D721Med (cell line): ENCODE measurements at regions not wholly inside any gene's neighbourhood (a gene's known extent, or its start where the extent isn't known, plus 50 kb on each side); places are given as distances from the start of the nearest gene placed in this dataset.

ENCODE experiments used
- DNase-seq: peaks from one replicate; pipeline ENCODE4 v3.0.0; 2011; ENCODE audit warnings: low spot score; ENCODE audit not compliant: insufficient read length
- FAIRE-seq: peaks from 2 replicates; lab custom pipeline; 2011; peaks lifted over from hg19 to GRCh38; lab: Jason Lieb, UNC
- TF ChIP-seq, protein P1 (sequence below): IDR thresholded peaks from 2 replicates; pipeline ENCODE4 v1.5.1; 2012; ENCODE audit warnings: mild to moderate bottlenecking, control low read depth; ENCODE audit not compliant: insufficient read depth; ENCODE audit errors: missing control alignments

DNA sequence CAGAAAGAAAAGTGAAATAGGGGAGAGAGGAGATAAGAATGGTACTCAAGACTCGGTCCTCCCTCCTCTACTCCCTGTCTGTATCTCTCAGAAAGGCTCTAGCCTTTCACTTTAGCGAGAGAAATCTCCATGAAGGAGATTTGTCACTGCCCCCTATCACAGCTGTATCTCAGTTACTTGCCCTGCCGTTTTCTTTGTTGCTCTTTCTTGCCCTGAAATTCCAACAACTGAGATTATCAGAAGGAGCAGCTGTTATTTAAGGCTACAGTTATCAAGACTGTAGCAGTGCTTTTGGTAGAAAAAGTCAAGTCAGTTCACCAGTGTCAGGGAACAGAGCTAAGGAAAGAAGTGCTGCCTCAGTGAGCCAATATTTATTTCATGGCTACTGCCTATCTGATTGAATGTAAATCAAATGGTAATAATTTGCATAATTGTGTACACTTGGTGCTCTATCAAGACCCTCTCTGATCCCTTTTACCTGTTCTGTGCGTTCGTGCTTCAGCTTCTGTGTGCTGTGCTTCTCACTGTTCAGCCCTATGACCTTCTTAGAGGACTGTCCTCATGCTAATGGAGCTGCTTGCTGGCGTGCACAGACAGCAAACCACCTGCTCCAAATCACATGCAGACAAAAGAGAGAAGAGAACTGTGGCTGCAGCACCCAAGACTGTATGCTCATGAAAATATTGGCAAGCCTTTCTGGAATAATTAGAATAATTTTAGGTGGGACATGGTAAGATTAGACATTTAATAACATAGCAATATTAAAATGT is 180.2 kb upstream of the FAM3C start:
- TF ChIP-seq, protein P1, sequence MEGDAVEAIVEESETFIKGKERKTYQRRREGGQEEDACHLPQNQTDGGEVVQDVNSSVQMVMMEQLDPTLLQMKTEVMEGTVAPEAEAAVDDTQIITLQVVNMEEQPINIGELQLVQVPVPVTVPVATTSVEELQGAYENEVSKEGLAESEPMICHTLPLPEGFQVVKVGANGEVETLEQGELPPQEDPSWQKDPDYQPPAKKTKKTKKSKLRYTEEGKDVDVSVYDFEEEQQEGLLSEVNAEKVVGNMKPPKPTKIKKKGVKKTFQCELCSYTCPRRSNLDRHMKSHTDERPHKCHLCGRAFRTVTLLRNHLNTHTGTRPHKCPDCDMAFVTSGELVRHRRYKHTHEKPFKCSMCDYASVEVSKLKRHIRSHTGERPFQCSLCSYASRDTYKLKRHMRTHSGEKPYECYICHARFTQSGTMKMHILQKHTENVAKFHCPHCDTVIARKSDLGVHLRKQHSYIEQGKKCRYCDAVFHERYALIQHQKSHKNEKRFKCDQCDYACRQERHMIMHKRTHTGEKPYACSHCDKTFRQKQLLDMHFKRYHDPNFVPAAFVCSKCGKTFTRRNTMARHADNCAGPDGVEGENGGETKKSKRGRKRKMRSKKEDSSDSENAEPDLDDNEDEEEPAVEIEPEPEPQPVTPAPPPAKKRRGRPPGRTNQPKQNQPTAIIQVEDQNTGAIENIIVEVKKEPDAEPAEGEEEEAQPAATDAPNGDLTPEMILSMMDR = no peak
- FAIRE-seq (no peak), DNase-seq (no peak)

DNA sequence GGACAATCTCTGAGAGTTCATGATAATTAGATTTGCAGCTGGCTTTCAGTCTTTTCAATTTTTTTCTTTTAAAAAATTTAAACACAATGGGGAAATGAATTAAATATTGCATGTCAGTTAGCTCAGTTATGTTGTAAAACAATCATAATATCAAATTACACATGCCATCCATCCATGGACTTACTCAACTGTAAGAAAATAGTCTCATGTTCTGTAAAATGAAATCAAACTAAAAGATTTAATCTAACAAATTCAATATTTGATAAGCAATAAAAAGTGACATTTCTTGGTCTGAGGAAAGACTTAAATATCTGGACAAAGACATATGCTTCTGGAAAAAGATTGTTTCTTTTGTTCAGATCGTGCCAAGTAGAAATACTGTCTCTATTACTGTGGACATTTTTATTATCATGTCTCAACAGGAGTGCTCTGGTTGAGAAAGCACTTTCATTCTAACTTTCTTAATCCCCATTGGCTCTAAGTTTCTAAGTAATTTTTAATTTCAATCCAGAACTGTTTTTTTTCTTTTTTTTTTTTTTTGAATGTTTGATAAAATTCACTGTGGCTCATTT is 179.2 kb upstream of the FAM3C start:
- TF ChIP-seq, protein P1 = no peak
- FAIRE-seq = no peak
- DNase-seq = no peak

DNA sequence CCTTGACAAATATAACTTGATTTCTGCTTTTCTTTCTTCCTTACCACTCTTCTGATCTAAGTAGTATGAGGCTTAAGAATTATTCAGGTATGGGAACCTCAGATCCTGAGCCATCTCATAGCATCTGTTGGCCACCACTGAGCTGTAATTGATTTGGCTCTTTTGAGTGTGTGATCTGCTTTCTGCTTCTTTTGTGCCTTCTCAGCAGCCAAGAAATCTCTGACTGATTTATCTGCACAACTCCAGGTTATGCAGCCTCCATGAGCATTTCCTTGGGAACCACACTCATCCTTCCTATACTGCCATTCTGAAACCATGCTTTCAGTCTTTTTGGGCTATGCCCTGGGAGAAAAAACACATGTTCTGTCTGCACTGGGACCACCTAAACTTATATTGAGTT is 178.0 kb upstream of the FAM3C start:
- no peak for DNase-seq
- no peak for FAIRE-seq
- TF ChIP-seq, protein P1 = no peak

DNA sequence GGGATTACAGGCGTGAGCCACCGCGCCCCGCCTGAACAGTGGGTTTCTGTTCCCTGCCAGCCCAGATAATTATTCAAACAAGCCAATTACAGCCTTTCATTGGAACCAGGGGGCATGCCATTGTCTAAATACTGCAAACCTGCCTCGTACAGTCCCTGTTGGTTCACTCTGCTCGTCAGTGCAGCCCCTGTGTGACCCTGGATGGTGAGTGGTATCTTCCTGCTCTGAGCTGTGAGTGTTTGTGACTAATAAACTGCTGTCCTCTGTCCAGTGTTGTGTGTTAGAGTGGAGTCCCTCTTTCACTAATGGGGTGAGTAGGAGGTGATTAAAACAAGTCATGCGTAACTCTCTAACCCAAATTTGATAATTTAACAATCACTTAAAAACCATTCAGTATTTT is 176.5 kb upstream of the FAM3C start:
- DNase-seq = no peak
- FAIRE-seq = no peak
- TF ChIP-seq, protein P1 = no peak

DNA sequence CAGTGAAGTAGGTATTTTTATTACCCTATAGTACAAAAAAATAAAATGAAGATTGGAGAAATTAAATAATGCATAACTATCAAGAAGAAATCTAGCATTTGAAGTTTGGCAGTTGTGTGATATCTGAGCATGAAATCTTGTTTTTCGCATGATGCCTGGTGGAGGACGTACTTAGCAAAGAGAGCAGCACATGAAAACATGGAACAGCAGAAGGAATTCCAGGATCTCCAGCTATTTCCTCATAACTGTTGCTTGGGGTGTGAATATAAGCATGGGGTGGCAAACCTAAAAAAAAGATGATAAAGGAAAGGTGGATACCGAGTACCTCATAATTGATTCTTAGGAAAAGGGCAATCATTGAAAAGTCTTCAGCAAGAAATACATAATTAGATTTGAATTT is 174.3 kb upstream of the FAM3C start:
- TF ChIP-seq, protein P1 = no peak

DNA sequence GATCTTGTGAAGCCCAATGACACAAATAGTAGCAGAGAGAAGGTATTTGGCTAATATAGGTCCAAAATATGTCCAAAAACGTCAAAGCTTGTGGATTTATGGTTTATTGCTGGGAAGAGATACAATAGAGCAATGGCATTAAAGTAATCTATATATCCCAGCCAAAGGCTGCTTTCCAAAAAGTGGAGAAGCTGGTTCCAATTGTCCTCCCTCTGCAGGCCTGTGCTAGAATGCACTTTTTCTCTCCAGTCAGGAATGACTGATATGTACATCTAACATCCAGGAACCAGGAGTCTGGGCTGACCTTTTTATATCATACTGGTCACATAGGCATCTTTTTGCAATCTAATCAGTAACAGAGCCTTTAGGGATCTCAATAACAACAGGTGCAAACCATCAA is 167.1 kb upstream of the FAM3C start:
- DNase-seq (no peak), FAIRE-seq (no peak)
- TF ChIP-seq, protein P1 = no peak

More for the DNA sequence above, 174.3 kb upstream of the FAM3C start:
- no peak for DNase-seq
- FAIRE-seq = no peak

DNA sequence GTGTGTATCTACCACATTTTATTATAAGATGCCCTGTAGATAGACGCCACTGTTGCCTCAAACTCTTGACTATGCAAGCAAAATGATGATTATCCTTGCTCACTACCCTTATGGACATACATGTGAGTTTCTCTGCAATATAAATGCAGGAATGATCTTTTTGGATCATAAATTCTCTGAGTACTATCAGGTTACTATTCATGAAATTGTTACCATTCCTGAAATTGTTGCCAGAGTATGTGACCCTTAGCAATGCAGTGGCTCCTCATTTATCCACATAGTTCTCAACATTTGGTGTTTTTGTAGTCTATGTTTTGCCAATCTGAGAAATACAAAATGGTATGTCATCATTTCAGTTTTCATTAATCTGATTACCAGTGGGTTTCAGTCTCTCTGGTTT is 166.2 kb upstream of the FAM3C start:
- TF ChIP-seq, protein P1 = no peak
- FAIRE-seq (no peak), DNase-seq (no peak)
